ENCODE measurements at regions not wholly inside any gene's neighbourhood (a gene's known extent, or its start where the extent isn't known, plus 50 kb on each side); places are given as distances from the start of the nearest gene placed in this dataset.

- no peak for TF ChIP-seq CTCF (IDR thresholded peaks at IDR 0.05)
- no peak for TF ChIP-seq EP300 (IDR thresholded peaks at IDR 0.05; ENCODE audit: low read depth)
- no peak for TF ChIP-seq POLR2AphosphoS5 (IDR thresholded peaks at IDR 0.05)
- TF ChIP-seq POLR2A (IDR thresholded peaks at IDR 0.05): no peak
Observed at GRCh38 chr15:25207369-25207768, 231.5 kb downstream of the UBE3A start.

All from transverse colon (tissue), 4 donors.